GM21390 (cell line): ENCODE measurements at regions not wholly inside any gene's neighbourhood (a gene's known extent, or its start where the extent isn't known, plus 50 kb on each side); places are given as distances from the start of the nearest gene placed in this dataset.
A peak's percentile ranks its signal among the peaks of the same experiment; 100 is the strongest.

ENCODE experiments used
- ATAC-seq: cut with Tn5 transposase; IDR thresholded peaks from one replicate; pipeline ENCODE4 v1.9.1; 2021; ENCODE audit not compliant: unreplicated experiment

DNA sequence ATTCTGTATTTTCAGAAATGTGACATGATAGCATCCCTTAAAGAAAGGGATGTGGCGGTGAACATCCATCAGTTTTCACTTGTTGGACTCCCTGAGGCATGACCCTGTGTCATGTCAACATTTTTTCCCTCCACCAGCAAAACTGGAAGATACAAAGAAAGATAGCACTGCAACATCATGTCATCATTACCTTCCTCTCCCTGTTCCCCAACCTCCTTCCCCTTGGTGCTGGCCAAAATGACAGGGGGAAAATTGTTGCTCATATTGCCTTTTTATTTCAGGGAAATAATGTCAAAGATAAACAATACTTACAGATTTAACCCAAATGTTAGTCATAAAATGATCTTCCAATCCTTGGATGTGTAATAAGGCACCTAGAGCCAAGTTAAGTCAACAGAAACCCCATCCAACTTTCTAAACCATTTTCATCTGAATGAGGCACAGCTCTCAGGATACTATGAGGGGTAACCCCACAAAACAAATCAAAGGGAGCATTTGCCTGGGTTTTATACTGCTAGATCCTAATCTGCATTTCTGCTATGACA, 644.3 kb downstream of the ACTL7B start:
- ATAC-seq, result no peak

DNA sequence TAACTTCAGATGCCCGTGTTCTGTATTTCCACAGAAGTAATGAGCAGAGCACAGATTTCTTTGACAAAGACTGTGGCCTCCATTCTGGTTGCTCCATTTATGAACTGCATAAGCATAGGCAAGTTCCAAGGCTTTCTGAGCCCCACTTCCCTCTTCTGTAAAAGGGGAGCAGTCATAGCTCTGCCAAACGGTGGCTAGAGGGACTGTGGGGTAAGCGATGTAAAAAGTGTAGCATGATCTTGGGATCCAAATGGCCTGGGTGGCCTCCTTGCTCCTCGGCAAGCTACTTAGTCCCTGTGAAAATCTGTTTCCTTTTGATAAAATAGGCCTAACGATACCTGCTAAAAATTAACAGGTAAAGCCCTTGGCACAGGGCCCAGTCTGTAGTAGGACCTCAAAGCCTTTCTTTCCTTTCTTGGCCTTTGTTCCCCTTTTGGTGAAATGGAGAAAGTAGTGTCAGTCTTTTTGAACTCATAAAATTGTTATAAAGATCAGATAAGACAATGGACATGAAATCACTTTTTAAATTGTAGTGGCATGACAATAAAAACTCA, 646.6 kb downstream of the ACTL7B start:
- no peak for ATAC-seq

DNA sequence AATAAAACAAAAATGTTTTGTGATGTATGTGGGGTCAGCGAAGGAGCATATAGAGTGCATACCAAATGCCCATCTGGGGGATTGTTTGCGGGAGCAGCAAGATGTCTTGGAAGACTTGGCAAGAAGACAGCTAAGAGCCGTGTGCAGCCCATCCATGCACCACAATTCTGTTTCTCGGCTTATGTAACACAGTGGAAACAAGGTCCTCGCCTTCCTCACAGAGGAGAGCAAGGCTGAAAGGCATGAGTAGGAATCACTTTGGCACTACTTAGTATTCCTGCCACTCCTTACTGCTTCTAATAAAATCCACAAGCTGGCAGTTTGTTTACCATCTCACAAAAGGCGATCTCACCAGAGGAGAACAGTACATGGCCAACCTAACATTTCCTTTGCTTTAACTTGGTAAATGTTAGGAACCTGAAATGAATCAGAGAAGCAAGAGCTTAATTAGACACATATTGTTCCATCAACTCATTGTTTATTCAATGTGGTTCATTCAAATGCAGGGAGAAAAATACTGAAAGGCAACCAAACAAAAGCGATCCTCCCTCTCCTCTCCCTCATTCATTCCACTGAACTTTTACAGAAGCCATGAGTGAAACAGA, 648.1 kb downstream of the ACTL7B start:
- no peak for ATAC-seq

DNA sequence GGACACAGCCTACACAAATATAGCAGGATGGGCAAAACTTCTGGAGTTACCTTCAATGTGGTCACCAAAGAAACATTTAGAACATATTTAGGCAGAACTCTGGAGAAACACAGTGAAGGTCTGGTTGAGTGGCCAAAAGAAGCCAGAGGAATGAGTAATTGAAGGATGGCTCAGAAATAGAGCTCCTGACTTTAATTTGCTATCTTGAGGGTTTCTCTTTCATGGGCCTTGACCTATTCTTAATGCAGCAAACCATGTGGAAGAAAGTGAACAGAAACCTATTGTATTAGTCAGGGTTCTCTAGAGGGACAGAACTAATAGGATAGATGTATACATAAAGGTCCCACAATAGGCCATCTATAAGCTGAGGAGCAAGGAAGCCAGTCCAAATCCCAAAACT, 650.5 kb downstream of the ACTL7B start:
- no peak for ATAC-seq

DNA sequence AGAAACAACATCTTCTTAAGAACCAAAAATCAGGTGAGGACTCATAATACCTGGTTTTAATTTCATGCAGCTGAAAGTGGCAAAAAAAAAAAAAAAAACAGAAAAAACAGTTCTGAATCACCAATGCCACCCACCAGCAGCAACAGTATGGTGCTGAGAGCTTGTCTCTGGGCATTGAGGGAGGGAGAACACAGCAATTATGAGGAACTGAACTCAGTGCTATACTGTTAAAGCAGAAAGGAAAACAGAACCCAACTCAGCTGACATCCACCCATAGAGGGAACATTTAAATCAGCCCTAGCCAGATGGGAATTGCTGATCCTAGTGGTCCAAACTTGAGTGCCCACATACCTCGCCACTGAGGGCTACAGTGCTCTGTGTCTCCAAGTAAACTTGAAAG, 657.9 kb downstream of the ACTL7B start:
- ATAC-seq, result no peak

DNA sequence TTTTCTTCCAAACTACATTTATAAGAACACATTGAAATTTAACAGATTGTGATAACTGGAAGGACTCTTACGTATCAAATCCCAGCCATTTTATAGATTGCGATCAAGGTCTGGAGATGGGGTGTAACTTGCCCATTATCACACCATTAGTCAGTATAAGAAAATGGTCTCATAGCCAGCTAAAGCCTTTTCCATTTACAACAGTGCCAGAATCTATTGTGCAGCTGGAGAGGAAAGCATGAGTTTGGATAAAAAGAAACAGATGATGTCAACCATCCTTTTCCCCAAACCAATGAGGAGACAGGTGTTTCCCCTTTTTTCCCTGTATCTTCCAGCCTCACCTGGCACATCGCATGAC, 658.8 kb downstream of the ACTL7B start:
- no peak for ATAC-seq

DNA sequence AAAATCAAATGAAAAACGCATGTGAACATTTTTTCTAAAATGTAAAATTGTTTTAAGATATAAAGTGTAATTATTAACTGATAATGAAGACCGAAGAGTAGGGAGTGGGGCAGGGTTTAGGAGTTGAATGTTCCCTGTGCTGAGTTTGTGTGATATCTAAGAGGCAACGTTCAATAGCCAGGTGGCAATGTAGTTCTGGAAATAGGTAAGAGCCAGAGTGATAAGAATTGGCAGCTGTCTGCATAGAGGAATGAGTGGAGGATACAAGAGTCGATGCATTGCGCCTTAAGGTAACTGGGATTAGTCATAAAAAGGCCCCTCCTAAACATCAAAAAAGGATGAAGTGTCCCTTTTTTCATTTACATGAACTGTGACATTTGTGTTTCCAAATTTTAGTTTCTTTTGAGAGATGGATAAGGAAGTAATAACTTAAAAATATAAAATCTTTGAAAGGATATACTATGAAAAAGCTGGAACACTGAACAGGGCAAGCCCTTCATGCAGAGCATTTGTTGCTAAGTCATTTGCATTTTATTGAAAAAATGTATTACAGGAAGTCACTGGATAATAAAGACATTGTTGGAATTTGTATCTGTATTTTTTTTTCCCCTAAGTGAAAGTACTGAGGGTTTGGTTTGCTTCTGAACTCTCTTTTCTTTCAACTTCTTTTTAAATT, 659.3 kb downstream of the ACTL7B start:
- ATAC-seq, result no peak

DNA sequence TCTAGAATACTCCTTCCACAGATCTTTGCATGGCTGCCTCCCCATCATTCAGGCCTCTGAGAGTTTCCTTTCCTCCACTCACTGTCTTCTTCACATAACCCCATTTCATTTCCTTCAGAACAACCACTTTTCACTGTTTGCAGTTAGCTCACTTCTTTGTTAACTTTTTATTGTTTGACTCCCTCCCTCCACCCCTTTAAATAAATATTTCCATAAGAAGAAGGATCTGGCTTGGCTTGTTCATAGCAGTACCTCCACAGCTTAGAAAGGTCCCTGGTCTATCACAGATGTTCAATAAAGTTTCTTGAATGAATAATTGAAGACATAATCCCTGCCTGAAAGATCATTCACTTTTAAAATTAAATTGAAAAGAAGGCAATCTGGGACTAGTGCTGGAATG, 661.6 kb downstream of the ACTL7B start:
- ATAC-seq, result no peak

DNA sequence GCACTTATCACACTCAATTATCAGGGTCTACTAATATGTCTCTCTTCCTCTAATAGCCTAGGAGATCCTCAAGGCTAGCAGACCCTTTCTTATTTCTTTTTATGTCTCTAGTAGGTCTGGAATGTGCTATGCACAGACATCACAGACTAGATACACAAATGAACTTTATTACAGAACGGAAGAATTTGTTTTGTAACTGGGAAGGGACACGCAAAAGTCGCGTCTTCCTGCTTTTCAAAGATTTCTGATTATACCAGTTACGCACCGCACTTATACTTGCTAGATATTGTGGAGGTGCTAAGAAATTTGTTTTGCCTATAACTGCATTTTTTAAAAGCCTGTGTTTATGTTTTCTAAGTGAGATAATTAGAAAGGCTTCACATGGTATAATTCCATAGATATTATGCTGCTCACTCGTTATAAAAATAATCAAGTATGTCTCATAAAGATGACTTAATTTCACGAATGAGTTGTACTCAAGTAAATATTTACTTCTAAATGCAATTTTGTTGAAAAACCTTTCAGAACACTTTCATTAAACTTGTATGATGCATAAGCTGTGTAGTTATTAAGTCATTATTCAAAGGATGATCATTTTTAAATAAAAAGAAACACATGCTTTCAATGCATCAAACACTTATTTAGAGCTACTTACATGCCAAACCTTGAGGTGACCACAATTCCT, 662.6 kb downstream of the ACTL7B start:
- ATAC-seq, result no peak

DNA sequence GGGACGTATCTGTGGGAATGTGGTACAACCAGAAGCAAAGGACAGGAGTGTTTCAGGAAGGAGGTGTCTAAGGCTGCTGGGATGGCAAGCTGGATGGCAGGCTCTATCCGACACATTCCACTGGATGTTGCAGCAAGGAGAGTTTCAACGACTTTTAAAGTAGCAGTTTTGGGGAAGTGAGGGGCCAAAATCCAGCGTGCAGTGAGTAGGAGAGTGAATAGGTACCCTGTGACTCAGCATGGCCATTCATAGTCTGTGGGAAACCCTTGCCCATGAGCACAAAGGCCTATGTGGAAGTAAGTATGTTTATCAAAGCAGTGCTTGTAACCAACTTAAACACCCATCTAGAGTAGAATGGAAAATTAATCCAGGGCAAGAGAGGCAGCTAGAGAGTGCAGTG, 664.7 kb downstream of the ACTL7B start:
- ATAC-seq, result no peak

DNA sequence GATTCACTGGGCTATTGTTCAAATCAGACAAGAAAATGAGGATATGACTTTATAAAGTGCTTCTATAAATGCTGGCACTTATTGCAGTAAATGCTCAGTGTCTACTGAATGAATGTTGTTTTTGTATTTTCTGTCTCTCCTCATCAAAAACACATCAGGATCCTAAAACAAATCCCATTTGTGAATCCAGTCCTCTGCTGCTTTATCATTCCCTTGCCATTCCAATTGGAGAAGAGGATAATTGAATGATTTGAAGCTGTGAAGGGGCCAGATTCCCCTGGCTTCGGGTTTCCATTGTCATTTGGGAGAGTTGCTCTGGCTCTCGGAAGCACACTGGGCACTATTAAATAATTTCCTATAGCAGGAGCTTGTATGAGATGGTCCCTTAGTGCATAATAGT, 666.8 kb downstream of the ACTL7B start:
- ATAC-seq, result no peak

DNA sequence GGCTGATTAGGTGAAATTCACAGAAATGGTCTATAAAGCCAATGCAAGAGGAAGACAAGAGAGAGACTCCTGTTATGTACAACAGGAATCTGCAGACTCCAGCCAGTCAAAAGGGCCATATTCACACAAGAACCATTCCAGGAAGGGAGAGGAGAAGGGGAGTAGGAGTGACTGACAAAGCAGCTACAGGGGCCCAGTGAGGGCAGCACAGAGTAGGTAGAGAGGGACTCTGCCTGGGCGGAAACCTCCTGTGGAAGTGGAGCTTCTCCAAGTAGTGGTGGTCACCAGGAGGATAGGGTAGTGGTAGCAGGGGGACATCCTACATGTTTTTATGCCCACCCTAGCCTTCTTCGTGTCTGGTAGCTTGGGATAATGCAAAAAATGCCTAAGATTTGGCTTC, 667.3 kb downstream of the ACTL7B start:
- no peak for ATAC-seq

DNA sequence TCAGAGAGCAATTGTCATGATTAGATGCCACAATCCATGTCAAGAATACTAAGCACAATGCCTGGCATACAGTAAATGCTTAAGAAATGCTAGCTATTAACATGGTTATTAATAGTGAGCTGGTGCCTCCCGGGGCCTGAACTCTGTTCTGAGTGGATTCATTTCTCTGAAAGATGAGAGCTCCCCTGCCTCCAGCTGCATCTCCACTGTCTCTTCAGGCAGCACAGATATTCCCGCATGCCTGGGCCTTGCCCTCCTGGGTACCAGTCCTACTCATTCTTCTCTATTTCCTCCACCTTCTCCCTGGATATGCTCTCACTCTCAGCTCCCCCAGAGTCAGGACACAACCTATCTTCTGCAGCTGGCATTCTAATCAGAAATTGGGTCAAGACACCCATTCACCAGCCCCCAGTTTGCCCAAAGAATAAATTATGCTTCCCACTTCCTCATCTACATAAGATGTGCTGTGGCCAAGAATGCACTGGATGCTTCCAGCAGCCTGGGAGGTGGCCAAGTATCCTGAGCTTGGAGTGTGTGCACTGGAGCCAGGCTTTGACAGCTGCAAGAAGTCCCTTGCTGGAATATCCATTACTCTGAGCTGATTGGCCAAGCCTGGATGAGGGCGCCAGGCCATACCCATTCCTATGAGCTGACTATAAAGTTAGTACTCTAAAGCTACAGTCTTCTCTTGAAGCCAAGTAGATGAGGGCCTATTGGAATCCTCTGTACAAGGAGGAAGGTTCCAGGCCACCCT, 669.0 kb downstream of the ACTL7B start:
- ATAC-seq, result no peak

DNA sequence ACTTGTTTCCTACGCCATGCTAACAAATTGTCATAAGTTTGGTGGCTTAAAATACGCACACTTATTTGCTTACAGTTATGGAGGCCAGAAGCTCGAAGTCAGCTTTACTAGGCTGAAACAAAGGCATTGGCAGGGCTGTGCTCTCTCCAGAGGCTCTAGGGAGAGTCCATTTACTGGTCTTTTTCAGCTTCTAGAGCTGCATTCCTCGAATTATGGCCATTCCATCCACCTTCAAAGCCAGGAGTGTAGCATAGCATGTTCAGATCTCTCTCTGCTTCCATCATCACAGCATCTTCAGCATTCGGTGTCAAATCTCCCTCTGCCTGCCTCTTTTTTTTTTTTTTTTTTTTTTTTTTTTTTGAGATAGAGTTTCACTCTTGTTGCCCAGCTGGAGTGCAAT, 670.2 kb downstream of the ACTL7B start:
- ATAC-seq, result no peak

DNA sequence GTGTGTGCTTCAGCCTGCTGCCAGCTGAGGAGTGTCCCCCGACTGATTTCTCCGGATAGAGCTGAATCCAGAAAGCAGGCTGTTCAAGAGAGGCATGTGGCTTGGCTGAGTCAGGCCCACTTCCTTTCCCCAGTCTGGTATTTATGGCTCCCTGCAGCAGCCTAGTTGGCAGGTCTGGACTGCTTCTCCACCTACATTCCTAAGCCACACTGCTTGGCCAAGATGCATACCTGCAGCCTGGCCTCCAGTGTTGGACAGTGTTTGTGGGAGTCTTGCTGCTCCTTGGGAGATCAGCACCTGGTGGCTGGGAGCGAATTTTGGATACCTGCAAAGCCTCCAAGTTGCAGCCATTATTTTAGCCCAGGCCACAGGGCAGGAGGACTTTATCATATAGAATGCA, 670.8 kb downstream of the ACTL7B start:
- ATAC-seq, result no peak

DNA sequence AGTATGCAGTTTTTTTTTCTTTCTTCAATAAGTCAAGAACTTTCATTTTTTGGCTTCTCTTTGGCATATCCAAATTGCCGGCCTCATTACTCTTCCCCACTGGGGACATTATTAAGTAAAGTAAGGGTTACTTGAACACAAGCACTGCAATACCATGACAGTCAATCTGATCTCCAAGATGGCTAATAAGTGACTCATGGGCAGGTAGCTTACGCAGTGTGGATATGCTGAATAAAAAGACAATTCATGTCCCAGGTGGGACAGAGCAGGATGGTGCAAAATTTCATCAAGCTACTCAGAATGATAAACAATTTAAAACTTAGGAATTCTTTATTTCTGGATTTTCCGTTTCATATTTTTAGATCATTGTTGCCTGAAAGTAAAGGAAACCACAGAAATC, 671.8 kb downstream of the ACTL7B start:
- ATAC-seq, result no peak

DNA sequence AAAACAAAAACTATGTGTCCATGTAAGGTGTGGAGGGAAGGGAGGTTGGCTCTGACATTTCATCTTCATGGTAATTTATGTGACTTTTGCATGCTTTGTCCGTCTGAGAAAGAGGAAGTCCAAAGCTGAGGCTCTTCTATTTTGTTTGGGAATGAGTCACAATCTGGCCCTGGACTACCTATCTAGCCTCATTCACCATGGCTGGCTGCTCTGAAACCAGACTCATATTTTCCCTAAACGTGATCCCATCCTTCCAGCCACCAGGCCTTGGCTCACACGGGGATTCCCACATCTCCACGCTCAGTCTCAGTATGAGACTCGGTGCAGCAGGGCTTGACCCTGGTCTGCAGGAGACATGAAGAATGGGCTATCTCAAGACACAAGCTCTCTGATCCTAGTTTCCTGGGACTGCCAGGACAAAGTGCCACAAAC, 672.8 kb downstream of the ACTL7B start:
- peak; percentile 78 for ATAC-seq

DNA sequence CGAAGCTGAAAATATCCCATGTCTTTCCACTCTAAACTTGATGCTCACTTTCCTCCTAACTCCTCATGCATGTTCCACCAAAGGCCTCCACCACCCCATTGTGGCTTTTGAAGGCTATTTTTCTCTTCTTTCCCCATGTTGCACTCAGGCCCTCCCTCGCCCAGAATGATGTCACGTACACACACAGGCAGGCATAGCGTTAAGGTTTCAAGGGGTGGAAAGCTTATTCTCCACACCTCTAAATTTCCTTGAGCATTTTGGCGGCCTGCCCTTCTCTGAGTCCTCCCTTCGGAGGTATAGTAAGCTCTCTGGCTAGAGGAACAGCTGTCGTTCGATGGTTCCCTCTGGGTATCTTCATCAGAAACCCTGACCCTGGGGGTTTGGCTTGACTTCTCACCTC, 673.5 kb downstream of the ACTL7B start:
- ATAC-seq, result no peak

DNA sequence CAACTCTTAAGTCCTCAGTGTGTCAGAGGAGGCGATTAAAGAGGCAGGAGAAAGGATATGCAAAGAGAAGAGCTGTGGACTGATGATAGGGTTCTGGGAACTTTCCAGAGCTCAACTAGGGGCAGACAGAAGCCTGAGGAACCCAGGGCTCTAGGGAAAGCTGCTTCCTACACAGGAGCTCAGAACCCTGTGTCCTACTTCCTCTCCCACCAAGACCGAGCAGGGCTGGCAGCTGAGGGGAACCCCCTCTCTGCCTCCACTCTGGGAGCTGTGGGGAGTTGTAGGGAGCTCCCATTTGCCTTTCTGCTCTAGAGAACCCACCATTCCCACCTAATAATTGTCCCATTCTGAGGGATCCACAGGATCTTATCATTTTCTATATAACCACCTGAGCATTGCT, 674.3 kb downstream of the ACTL7B start:
- ATAC-seq, result no peak

DNA sequence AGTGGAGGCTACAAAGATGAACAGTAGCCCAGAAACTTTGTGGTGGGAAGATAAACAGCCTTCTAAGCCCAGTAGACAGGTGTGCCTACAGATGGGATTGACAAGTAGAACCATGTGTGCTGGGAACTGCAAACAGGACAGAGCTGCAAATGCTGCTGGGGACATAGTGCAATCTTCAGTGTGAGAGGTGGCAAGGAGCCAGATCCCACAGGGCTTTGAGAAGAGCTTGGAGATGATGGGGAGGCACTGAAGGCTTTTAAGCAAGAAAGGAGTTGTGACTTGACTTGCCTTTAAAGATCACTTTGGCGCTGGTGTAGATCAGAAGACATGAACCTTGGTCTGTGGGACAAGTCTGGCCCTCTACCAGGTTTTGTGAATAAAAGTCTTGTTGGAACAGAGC, 675.2 kb downstream of the ACTL7B start:
- ATAC-seq, result no peak

DNA sequence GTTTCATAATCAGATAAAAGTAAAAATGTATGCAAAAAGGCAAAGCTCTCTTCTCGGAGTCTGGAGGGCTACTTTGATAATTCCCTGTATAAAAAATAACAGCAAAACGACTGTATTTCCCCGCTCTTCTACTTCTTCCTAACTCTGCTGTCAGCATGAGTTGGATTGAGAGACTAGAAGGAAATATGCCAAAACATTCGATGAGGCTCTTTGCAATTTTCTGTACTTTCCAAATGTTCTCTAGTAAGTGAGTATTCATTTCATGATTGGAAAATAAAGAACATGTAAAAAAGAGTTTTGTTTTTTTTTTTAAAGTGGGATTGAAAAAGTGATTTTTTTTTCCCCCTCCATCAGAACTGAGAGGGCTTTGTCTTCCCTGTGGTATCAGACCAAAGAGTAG, 677.5 kb downstream of the ACTL7B start:
- ATAC-seq, result no peak
